Glutamatergic neuron (in vitro differentiated cells): ENCODE measurements at regions not wholly inside any gene's neighbourhood (a gene's known extent, or its start where the extent isn't known, plus 50 kb on each side); places are given as distances from the start of the nearest gene placed in this dataset.

Experiments
- DNase-seq: peaks from one replicate; pipeline ENCODE4 v3.0.0; 2022
- H3K27ac Mint-ChIP-seq: one replicate; pipeline ENCODE4 v1.8.0; 2020; ENCODE audit warnings: mild to moderate bottlenecking, mixed read lengths, inconsistent platforms; ENCODE audit not compliant: unreplicated experiment
- H3K27me3 Mint-ChIP-seq: one replicate; pipeline ENCODE4 v1.8.0; 2020; ENCODE audit warnings: mild to moderate bottlenecking, moderate library complexity, mixed read lengths, inconsistent platforms; ENCODE audit not compliant: unreplicated experiment
- H3K36me3 Mint-ChIP-seq: one replicate; pipeline ENCODE4 v1.8.0; 2020; ENCODE audit warnings: mild to moderate bottlenecking, mixed read lengths, inconsistent platforms; ENCODE audit not compliant: unreplicated experiment
- H3K4me1 Mint-ChIP-seq: one replicate; pipeline ENCODE4 v1.8.0; 2020; ENCODE audit warnings: mild to moderate bottlenecking, low read depth, mixed read lengths, inconsistent platforms; ENCODE audit not compliant: unreplicated experiment
- H3K4me3 Mint-ChIP-seq: one replicate; pipeline ENCODE4 v1.8.0; 2020; ENCODE audit warnings: mild to moderate bottlenecking, mixed read lengths, inconsistent platforms; ENCODE audit not compliant: unreplicated experiment
- H3K9me3 Mint-ChIP-seq: one replicate; pipeline ENCODE4 v1.8.0; 2020; ENCODE audit warnings: mild to moderate bottlenecking, moderate library complexity, mixed read lengths, inconsistent platforms; ENCODE audit not compliant: unreplicated experiment
- CTCF ChIP-seq: fragments of 200-600 bp; sonication (generic); IDR thresholded peaks from one replicate; pipeline ENCODE4 v1.5.0; 2021; ENCODE audit not compliant: partially characterized antibody, unreplicated experiment

- DNase-seq = no peak
- Mint-ChIP-seq H3K27me3 (peaks cover 1% of the 10 kb centered on the region), H3K9me3 (no peaks in the 10 kb centered on the region), H3K4me3 (no peak overlapping the region), H3K4me1 (no peaks in the 10 kb centered on the region), H3K36me3 (no peaks in the 10 kb centered on the region), H3K27ac (no peak overlapping the region)
- no peak for TF ChIP-seq CTCF
These were observed 570.5 kb upstream of the TENM3 start for GRCh38 chr4:181672751-181673150.

GRCh38 chr4:181674315-181674875 lies 568.8 kb upstream of the TENM3 start:
- Mint-ChIP-seq H3K4me1 (no peaks in the 10 kb centered on the region), H3K27ac (no peak overlapping the region), H3K4me3 (no peak overlapping the region), H3K36me3 (no peaks in the 10 kb centered on the region), H3K9me3 (no peaks in the 10 kb centered on the region), H3K27me3 (peaks cover 1% of the 10 kb centered on the region)
- no peak for TF ChIP-seq CTCF
- DNase-seq = no peak

- DNase-seq = no peak
- H3K9me3 Mint-ChIP-seq = no peaks in the 10 kb centered on the region
- peaks cover 1% of the 10 kb centered on the region for H3K27me3 Mint-ChIP-seq
- H3K4me1 Mint-ChIP-seq = no peaks in the 10 kb centered on the region
- no peak overlapping the region for H3K4me3 Mint-ChIP-seq
- H3K27ac Mint-ChIP-seq = no peak overlapping the region
- no peaks in the 10 kb centered on the region for H3K36me3 Mint-ChIP-seq
- no peak for TF ChIP-seq CTCF
These were observed 566.7 kb upstream of the TENM3 start for GRCh38 chr4:181676546-181676945.

- Mint-ChIP-seq H3K4me3 (no peak overlapping the region), H3K36me3 (no peaks in the 10 kb centered on the region), H3K27me3 (peaks cover 1% of the 10 kb centered on the region), H3K27ac (no peak overlapping the region), H3K9me3 (no peaks in the 10 kb centered on the region), H3K4me1 (no peaks in the 10 kb centered on the region)
- DNase-seq = no peak
- no peak for TF ChIP-seq CTCF
These were observed 566.0 kb upstream of the TENM3 start for GRCh38 chr4:181677201-181677600.

- Mint-ChIP-seq H3K27me3 (peaks cover 1% of the 10 kb centered on the region), H3K4me1 (no peaks in the 10 kb centered on the region), H3K36me3 (no peaks in the 10 kb centered on the region), H3K9me3 (no peaks in the 10 kb centered on the region), H3K27ac (no peak overlapping the region), H3K4me3 (no peak overlapping the region)
- DNase-seq = no peak
- no peak for TF ChIP-seq CTCF
These were observed 565.6 kb upstream of the TENM3 start for GRCh38 chr4:181677621-181678020.
